Right lobe of liver (tissue), 6 donors: ENCODE measurements at regions not wholly inside any gene's neighbourhood (a gene's known extent, or its start where the extent isn't known, plus 50 kb on each side); places are given as distances from the start of the nearest gene placed in this dataset.
"Not testable (repeated sequence)": the region's sequence is repeated elsewhere in the genome, so short reads cannot be mapped to it uniquely, and the experiment has no call there.

ENCODE experiments used
- ATAC-seq, 4 donors: fragments of 200-7000 bp; cut with Tn5 transposase; one replicate each; pipeline ENCODE4 v1.9.1; 2020; ENCODE audit warnings: mild to moderate bottlenecking in 4 of 4, moderate library complexity in 4 of 4
- DNase-seq, 3 donors: peaks; one replicate each; pipeline ENCODE4 v3.0.0-alpha.2; 2020
- H3K27ac ChIP-seq, 3 donors: fragments of 200-600 bp; one replicate each; pipeline ENCODE4 v1.8.0; 2022
- H3K27me3 ChIP-seq, 2 donors: fragments of 200-600 bp; one replicate each; pipeline ENCODE4 v1.8.0; 2022
- H3K36me3 ChIP-seq, 4 donors: fragments of 200-600 bp; sonication (generic) in 1 of 4; one replicate each; pipeline versions ENCODE4 v1.5.1 to v1.8.0; 2017 to 2022; ENCODE audit warnings: control low read depth in 1 of 4
- H3K4me1 ChIP-seq, 4 donors: fragments of 200-600 bp; sonication (generic) in 1 of 4; one replicate each; pipeline versions ENCODE4 v1.5.1 to v1.8.0; 2017 to 2022; ENCODE audit warnings: control low read depth in 1 of 4
- H3K4me3 ChIP-seq, 3 donors: fragments of 200-600 bp; one replicate each; pipeline ENCODE4 v1.8.0; 2022
- H3K9me3 ChIP-seq, 4 donors: fragments of 200-600 bp; sonication (generic) in 1 of 4; one replicate each; pipeline versions ENCODE4 v1.5.1 to v1.8.0; 2017 to 2022; ENCODE audit warnings: control low read depth in 1 of 4
- WGBS: methylation state at CpG from one replicate; pipeline ENCODE4 v1.1.6; 2018; ENCODE audit warnings: low coverage, low lambda C conversion rate; ENCODE audit not compliant: insufficient coverage; ENCODE audit errors: missing lambda C conversion rate; 5-methylcytosine and 5-hydroxymethylcytosine counted together
- intact Hi-C, 2 donors: fragments of 100-400 bp; cut with DNase I; formaldehyde crosslinking; loops; one replicate each; pipeline versions ENCODE4 v1.11.2 to v1.14.1; 2022
- donor health status: DM: no; HTN: yes; CAD: no.
- donor health status: DM: no; HTN: no; CAD: no.
- donor health status: DM: no; HTN: no; CAD: no.
- donor health status: DM: no; HTN: yes; CAD: no.
- donor health status: DM: no; HTN: yes; CAD: no.

- H3K4me3 ChIP-seq, ATAC-seq, H3K9me3 ChIP-seq, H3K36me3 ChIP-seq, H3K4me1 ChIP-seq, DNase-seq, H3K27ac ChIP-seq, H3K27me3 ChIP-seq, intact Hi-C loops: not testable (repeated sequence)
- 98% methylated on average over 4 of the region's 8 CpGs for WGBS
Observed at GRCh38 chr17:64800987-64801386, 118.3 kb downstream of the LRRC37A3 start.

- H3K4me3 ChIP-seq, H3K27me3 ChIP-seq, intact Hi-C loops, H3K4me1 ChIP-seq, H3K9me3 ChIP-seq, H3K27ac ChIP-seq, H3K36me3 ChIP-seq: not testable (repeated sequence)
- no CpG with 5 or more reads among the region's 21 CpGs for WGBS
- DNase-seq: peak in 1 of 3 donors; percentile 23
- peak in 1 of 4 donors; percentile 12 for ATAC-seq
Observed at GRCh38 chr17:64800361-64800895, 118.8 kb downstream of the LRRC37A3 start.

- H3K9me3 ChIP-seq, H3K4me3 ChIP-seq, H3K4me1 ChIP-seq, H3K27me3 ChIP-seq, H3K27ac ChIP-seq, intact Hi-C loops, H3K36me3 ChIP-seq: not testable (repeated sequence)
- ATAC-seq (peak in 1 of 4 donors; percentile 8), DNase-seq (peak in 1 of 3 donors; percentile 31)
- WGBS: 83% methylated on average over 3 of the region's 13 CpGs
Observed at GRCh38 chr17:64799543-64800188, 119.6 kb downstream of the LRRC37A3 start.

- H3K4me1 ChIP-seq, intact Hi-C loops, H3K27ac ChIP-seq, H3K27me3 ChIP-seq, ATAC-seq, H3K9me3 ChIP-seq, H3K4me3 ChIP-seq, H3K36me3 ChIP-seq, DNase-seq: not testable (repeated sequence)
- no CpG with 5 or more reads among the region's 1 CpG for WGBS
Observed at GRCh38 chr17:64798961-64799360, 120.3 kb downstream of the LRRC37A3 start.

GRCh38 chr17:64798489-64798790 is 120.8 kb downstream of the LRRC37A3 start:
- H3K36me3 ChIP-seq, ATAC-seq, intact Hi-C loops, H3K27me3 ChIP-seq, H3K9me3 ChIP-seq, H3K27ac ChIP-seq, H3K4me3 ChIP-seq, H3K4me1 ChIP-seq: not testable (repeated sequence)
- WGBS: no CpG with 5 or more reads among the region's 5 CpGs
- DNase-seq: peak in 1 of 3 donors; percentile 26

- H3K9me3 ChIP-seq, intact Hi-C loops, H3K4me1 ChIP-seq, H3K27ac ChIP-seq, H3K27me3 ChIP-seq, H3K4me3 ChIP-seq, H3K36me3 ChIP-seq, ATAC-seq: not testable (repeated sequence)
- DNase-seq: peak in 1 of 3 donors; percentile 42
- 60% methylated on average over 1 of the region's 15 CpGs for WGBS
Observed at GRCh38 chr17:64797746-64798488, 121.4 kb downstream of the LRRC37A3 start.

GRCh38 chr17:64795342-64795741 is 123.9 kb downstream of the LRRC37A3 start:
- H3K4me3 ChIP-seq, H3K27ac ChIP-seq, H3K36me3 ChIP-seq, intact Hi-C loops, H3K27me3 ChIP-seq, H3K9me3 ChIP-seq, DNase-seq, H3K4me1 ChIP-seq, ATAC-seq: not testable (repeated sequence)
- no CpG with 5 or more reads among the region's 1 CpG for WGBS

- H3K4me1 ChIP-seq, H3K27me3 ChIP-seq, H3K27ac ChIP-seq, intact Hi-C loops, H3K36me3 ChIP-seq, DNase-seq, H3K4me3 ChIP-seq, H3K9me3 ChIP-seq: not testable (repeated sequence)
- 73% methylated on average over 14 of the region's 16 CpGs for WGBS
- ATAC-seq: peak in 1 of 4 donors; percentile 18
Observed at GRCh38 chr17:64794548-64795274, 124.6 kb downstream of the LRRC37A3 start.

- intact Hi-C loops: not testable (repeated sequence)
Observed at GRCh38 chr17:64794113-64794512, 125.2 kb downstream of the LRRC37A3 start.

GRCh38 chr17:64792793-64793575 is 126.3 kb downstream of the LRRC37A3 start:
- H3K36me3 ChIP-seq, H3K27me3 ChIP-seq, H3K4me1 ChIP-seq, H3K27ac ChIP-seq, H3K4me3 ChIP-seq, DNase-seq, intact Hi-C loops, H3K9me3 ChIP-seq: not testable (repeated sequence)
- ATAC-seq: peak; percentile 68 to 84 (median 82)
- WGBS: 49% methylated on average over 9 of the region's 12 CpGs

More at GRCh38 chr17:64794113-64794512, 125.2 kb downstream of the LRRC37A3 start:
- DNase-seq, H3K9me3 ChIP-seq, H3K27ac ChIP-seq, H3K4me3 ChIP-seq, H3K27me3 ChIP-seq, H3K4me1 ChIP-seq, H3K36me3 ChIP-seq: not testable (repeated sequence)
- WGBS: 74% methylated on average over 3 of the region's 4 CpGs
- ATAC-seq: peak in 1 of 4 donors; percentile 7
